Endothelial cell of umbilical vein (primary cell): ENCODE measurements at regions not wholly inside any gene's neighbourhood (a gene's known extent, or its start where the extent isn't known, plus 50 kb on each side); places are given as distances from the start of the nearest gene placed in this dataset.

Source experiments
- BruUV-seq: library from RNA; stranded (reverse); fragments of 400-500 nt; replicated peaks from 2 replicates; lab custom pipeline; 2021; lab: Mats Ljungman, UMichigan
- CTCF ChIA-PET: fragments of 300-600, 350-600 bp; sonication (Branson Sonifier 250); formaldehyde crosslinking; loops from one replicate; lab custom pipeline; 2021; ENCODE audit warnings: antibody characterized with exemption, inconsistent platforms; lab: Charles Lee
- POLR2A ChIA-PET: fragments of 300-600, 350-600 bp; sonication (Branson Sonifier 250); formaldehyde crosslinking; loops from one replicate; lab custom pipeline; 2021; ENCODE audit warnings: antibody characterized with exemption, inconsistent platforms; lab: Charles Lee
- DNase-seq: peaks from one replicate; pipeline ENCODE4 v3.0.0-alpha.2; 2011; ENCODE audit warnings: low read depth, low spot score
- FAIRE-seq: peaks from 2 replicates; lab custom pipeline; 2011; peaks lifted over from hg19 to GRCh38; lab: Jason Lieb, UNC
- H2AFZ ChIP-seq: 2 replicates; pipeline ENCODE4 v1.6.0; 2012; ENCODE audit warnings: low read depth, low read length, control low read depth, inconsistent platforms
- H3K27ac ChIP-seq: 2 replicates; pipeline ENCODE4 v1.5.1; 2011; ENCODE audit warnings: low read depth, mild to moderate bottlenecking, control low read depth, low read length, moderate library complexity; ENCODE audit not compliant: insufficient read depth
- H3K27me3 ChIP-seq, 2 experiments: 2 replicates each; pipeline versions ENCODE4 v1.6.0 to v1.6.1; 2011; ENCODE audit warnings: low read length in 2 of 2, mixed read lengths in 1 of 2; ENCODE audit not compliant: control insufficient read depth in 2 of 2, insufficient read depth in 2 of 2
- H3K36me3 ChIP-seq, 2 experiments: 2 replicates in 1 of 2; 3 replicates in 1 of 2; pipeline ENCODE4 v1.5.1; 2011; ENCODE audit warnings: low read length in 2 of 2, mild to moderate bottlenecking in 1 of 2, moderate library complexity in 1 of 2; ENCODE audit not compliant: control insufficient read depth in 2 of 2, insufficient read depth in 2 of 2; ENCODE audit errors: extremely low read depth in 1 of 2
- H3K4me1 ChIP-seq: 3 replicates; pipeline ENCODE4 v1.5.1; 2011; ENCODE audit warnings: mild to moderate bottlenecking, low read length; ENCODE audit not compliant: control insufficient read depth, insufficient read depth; ENCODE audit errors: extremely low read depth
- H3K4me2 ChIP-seq: 2 replicates; pipeline ENCODE4 v1.6.1; 2011; ENCODE audit warnings: low read length, control low read depth, mixed read lengths; ENCODE audit not compliant: insufficient read depth
- H3K4me3 ChIP-seq, 3 experiments: fragments of 200-600 bp in 1 of 3; sonication (generic), shearing (Covaris generic) in 1 of 3; replicated peaks in 1 of 3; 2 replicates each; pipeline ENCODE4 v1.5.1; 2011 to 2016; ENCODE audit warnings: control low read depth in 3 of 3, low read length in 3 of 3, mild to moderate bottlenecking in 2 of 3, inconsistent platforms in 1 of 3, low read depth in 1 of 3, moderate library complexity in 1 of 3; ENCODE audit not compliant: insufficient read depth in 1 of 3
- H3K79me2 ChIP-seq: 2 replicates; pipeline ENCODE4 v1.6.0; 2012; ENCODE audit warnings: low read length, inconsistent platforms; ENCODE audit not compliant: control insufficient read depth, insufficient read depth
- H3K9ac ChIP-seq: replicated peaks from 2 replicates; pipeline ENCODE3; 2011; ENCODE audit warnings: low read length, control low read depth; ENCODE audit not compliant: insufficient read depth; ENCODE audit errors: extremely low read depth
- H3K9me1 ChIP-seq: replicated peaks from 3 replicates; pipeline ENCODE4 v1.6.0; 2011; ENCODE audit warnings: mild to moderate bottlenecking, low read length; ENCODE audit not compliant: control insufficient read depth, insufficient read depth; ENCODE audit errors: extremely low read depth
- H3K9me3 ChIP-seq: replicated peaks from 2 replicates; pipeline ENCODE4 v1.5.1; 2012; ENCODE audit warnings: low read length, inconsistent platforms; ENCODE audit not compliant: control insufficient read depth, insufficient read depth
- H4K20me1 ChIP-seq: replicated peaks from 2 replicates; pipeline ENCODE3; 2011; ENCODE audit warnings: mild to moderate bottlenecking, low read length; ENCODE audit not compliant: control insufficient read depth, insufficient read depth; ENCODE audit errors: extremely low read depth
- CTCF ChIP-seq, 2 donors: IDR thresholded peaks; 1 replicate in 1 of 2; 2 replicates in 1 of 2; pipeline ENCODE4 v1.5.1; 2011; ENCODE audit warnings: low read length in 2 of 2, mild to moderate bottlenecking in 2 of 2, moderate library complexity in 2 of 2, control low read depth in 1 of 2, inconsistent platforms in 1 of 2, low read depth in 1 of 2; ENCODE audit not compliant: insufficient read depth in 1 of 2; ENCODE audit errors: extremely low read depth in 1 of 2
- EZH2 ChIP-seq: IDR thresholded peaks from 2 replicates; pipeline ENCODE4 v1.6.1; 2012; ENCODE audit warnings: borderline replicate concordance, low read depth, mild to moderate bottlenecking, moderate library complexity, low read length, inconsistent platforms; ENCODE audit not compliant: severe bottlenecking
- FOS ChIP-seq: IDR thresholded peaks from 2 replicates; pipeline ENCODE4 v1.6.1; 2011; ENCODE audit warnings: mild to moderate bottlenecking, low read length, moderate library complexity, borderline replicate concordance; ENCODE audit not compliant: insufficient read depth
- GATA2 ChIP-seq: IDR thresholded peaks from 2 replicates; pipeline ENCODE4 v1.7.0; 2011; ENCODE audit warnings: low read depth, mild to moderate bottlenecking, moderate library complexity, mixed read lengths, low read length; ENCODE audit not compliant: insufficient read length, insufficient read depth
- JUN ChIP-seq: IDR thresholded peaks from 2 replicates; pipeline ENCODE4 v1.6.1; 2011; ENCODE audit warnings: borderline replicate concordance, low read depth; ENCODE audit not compliant: insufficient read length, insufficient read depth
- MAX ChIP-seq: IDR thresholded peaks from 2 replicates; pipeline ENCODE4 v1.6.1; 2011; ENCODE audit not compliant: insufficient read depth, insufficient read length
- MYC ChIP-seq: IDR thresholded peaks from one replicate; pipeline ENCODE4 v1.6.1; 2011; ENCODE audit warnings: mild to moderate bottlenecking, low read depth, low read length
- POLR2A ChIP-seq: IDR thresholded peaks from 2 replicates; pipeline ENCODE4 v1.6.1; 2012; ENCODE audit warnings: low read depth, mild to moderate bottlenecking, control low read depth, low read length
- POLR2AphosphoS5 ChIP-seq: IDR thresholded peaks from 2 replicates; pipeline ENCODE4 v1.6.1; 2012; ENCODE audit warnings: low read depth, mild to moderate bottlenecking, control low read depth, low read length, moderate library complexity; ENCODE audit not compliant: insufficient read depth
- dilution Hi-C: fragments of 300-500 bp; cut with MboI; formaldehyde crosslinking; loops from one replicate; pipeline ENCODE4 v1.15.0; 2019; ENCODE audit warnings: low sequenced_read_pairs; ENCODE audit not compliant: extremely low pct_ligation_motif_present
- intact Hi-C: fragments of 100-400 bp; cut with micrococcal nuclease; formaldehyde crosslinking; loops from one replicate; pipeline ENCODE4 v1.10.0; 2022

GRCh38 chr19:31515931-31516330 is 166.7 kb upstream of the TSHZ3 start:
- dilution Hi-C loops: no loop called here

More at GRCh38 chr19:31515931-31516330, 166.7 kb upstream of the TSHZ3 start:
- H3K9me1 ChIP-seq: no peaks in the 10 kb centered on the region
- no peaks in the 10 kb centered on the region for H4K20me1 ChIP-seq
- peaks cover 2% of the 10 kb centered on the region for H3K9me3 ChIP-seq
- ChIA-PET POLR2A (no interaction called here), CTCF (no interaction called here)
- H3K79me2 ChIP-seq: no peaks in the 10 kb centered on the region
- no TSS peak for BruUV-seq
- intact Hi-C loops: no loop called here
- FAIRE-seq (no peak), DNase-seq (no peak)
- no peaks in the 10 kb centered on the region for H3K36me3 ChIP-seq
- H3K4me2 ChIP-seq: no peak overlapping the region
- TF ChIP-seq MYC (no peak), JUN (no peak), GATA2 (no peak), POLR2A (no peak), MAX (no peak), CTCF (IDR thresholded peaks at IDR 0.05; ENCODE audit: extremely low read depth in 1 of 2, insufficient read depth in 1 of 2, low read depth in 1 of 2, low read length in 2 of 2) (no peak), EZH2 (no peak), POLR2AphosphoS5 (no peak), FOS (no peak)
- H3K4me3 ChIP-seq: no peak overlapping the region
- H3K27me3 ChIP-seq: no peaks in the 10 kb centered on the region
- no peak overlapping the region for H3K27ac ChIP-seq
- H3K4me1 ChIP-seq: no peaks in the 10 kb centered on the region
- no peak overlapping the region for H3K9ac ChIP-seq
- H2AFZ ChIP-seq: no peak overlapping the region
